Stimulated activated effector memory CD8-positive, alpha-beta T cell treated with anti-CD3 and anti-CD28 coated beads, Interleukin-12 subunit alpha, Interleukin-12 subunit beta, amount 100 ng/mL, for 72 hours (primary cell): ENCODE measurements at regions not wholly inside any gene's neighbourhood (a gene's known extent, or its start where the extent isn't known, plus 50 kb on each side); places are given as distances from the start of the nearest gene placed in this dataset.

Experiments
- ATAC-seq: fragments of 150-1000 bp; cut with Tn5 transposase; 2 replicates; pipeline ENCODE4 v1.10.0; 2021
- DNase-seq, 2 donors: peaks; one replicate each; pipeline ENCODE4 v3.0.0; 2021 to 2022; ENCODE audit warnings: low spot score in 2 of 2
- H3K27ac Mint-ChIP-seq: one replicate; pipeline ENCODE4 v1.8.0; 2022; ENCODE audit warnings: mild to moderate bottlenecking, mixed read lengths
- H3K36me3 Mint-ChIP-seq: one replicate; pipeline ENCODE4 v1.8.0; 2022; ENCODE audit warnings: mild to moderate bottlenecking, mixed read lengths
- H3K4me1 Mint-ChIP-seq: one replicate; pipeline ENCODE4 v1.8.0; 2022; ENCODE audit warnings: mixed read lengths
- H3K4me3 Mint-ChIP-seq: one replicate; pipeline ENCODE4 v1.8.0; 2022; ENCODE audit warnings: mild to moderate bottlenecking, mixed read lengths
- H3K9me3 Mint-ChIP-seq: one replicate; pipeline ENCODE4 v1.8.0; 2022; ENCODE audit warnings: mixed read lengths

DNA sequence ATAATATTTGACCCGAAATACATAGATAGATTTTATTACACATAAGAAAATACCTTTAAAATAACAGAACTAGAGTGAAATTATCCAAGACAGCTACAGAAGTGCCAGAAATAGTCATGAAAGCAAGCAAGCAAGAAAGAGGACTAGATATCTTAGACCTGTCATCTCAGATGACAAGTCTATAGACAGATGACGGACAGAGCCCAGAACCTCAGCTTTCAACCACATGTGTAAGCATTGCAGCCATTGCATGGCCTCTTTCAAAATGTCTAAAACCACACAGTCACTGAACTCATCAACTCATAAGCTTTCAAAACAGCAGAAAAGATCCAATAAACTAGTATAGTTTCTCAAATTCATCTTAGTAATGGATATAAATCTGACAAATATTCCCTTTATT lies 59.8 kb upstream of the FHIT start:
- no peak for DNase-seq
- H3K27ac Mint-ChIP-seq: no peak overlapping the region
- H3K4me1 Mint-ChIP-seq: no peaks in the 10 kb centered on the region
- no peak for ATAC-seq
- H3K4me3 Mint-ChIP-seq: no peak overlapping the region
- H3K9me3 Mint-ChIP-seq: no peaks in the 10 kb centered on the region
- H3K36me3 Mint-ChIP-seq: no peaks in the 10 kb centered on the region

- Mint-ChIP-seq H3K4me1 (no peaks in the 10 kb centered on the region), H3K9me3 (no peaks in the 10 kb centered on the region), H3K27ac (no peak overlapping the region), H3K36me3 (no peaks in the 10 kb centered on the region), H3K4me3 (no peak overlapping the region)
- ATAC-seq: no peak
- DNase-seq: no peak
Observed at GRCh38 chr3:61315871-61316270, 64.6 kb upstream of the FHIT start.

DNA sequence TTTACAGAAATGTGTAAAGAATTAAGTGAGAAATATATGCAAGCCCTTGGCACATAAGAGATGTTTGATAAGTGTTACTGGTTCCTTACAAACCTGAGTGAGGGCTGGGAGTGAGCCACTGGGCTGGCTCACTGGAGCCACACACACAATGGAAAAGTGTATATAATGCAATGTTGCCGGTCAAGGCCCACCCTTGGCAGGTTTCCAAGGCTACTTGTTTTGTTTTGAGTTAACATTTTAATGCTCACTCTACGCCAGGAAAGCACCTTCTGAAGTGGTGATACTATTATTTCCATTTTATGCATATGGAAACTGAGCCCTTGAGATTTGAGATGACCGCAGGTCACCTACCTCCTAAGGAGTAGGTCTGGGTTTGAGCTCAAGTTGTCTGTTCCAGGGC lies 71.8 kb upstream of the FHIT start:
- H3K27ac Mint-ChIP-seq: no peak overlapping the region
- H3K4me3 Mint-ChIP-seq: no peak overlapping the region
- DNase-seq (no peak), ATAC-seq (no peak)
- no peaks in the 10 kb centered on the region for H3K4me1 Mint-ChIP-seq
- H3K36me3 Mint-ChIP-seq: no peaks in the 10 kb centered on the region
- peaks cover 3% of the 10 kb centered on the region for H3K9me3 Mint-ChIP-seq

DNA sequence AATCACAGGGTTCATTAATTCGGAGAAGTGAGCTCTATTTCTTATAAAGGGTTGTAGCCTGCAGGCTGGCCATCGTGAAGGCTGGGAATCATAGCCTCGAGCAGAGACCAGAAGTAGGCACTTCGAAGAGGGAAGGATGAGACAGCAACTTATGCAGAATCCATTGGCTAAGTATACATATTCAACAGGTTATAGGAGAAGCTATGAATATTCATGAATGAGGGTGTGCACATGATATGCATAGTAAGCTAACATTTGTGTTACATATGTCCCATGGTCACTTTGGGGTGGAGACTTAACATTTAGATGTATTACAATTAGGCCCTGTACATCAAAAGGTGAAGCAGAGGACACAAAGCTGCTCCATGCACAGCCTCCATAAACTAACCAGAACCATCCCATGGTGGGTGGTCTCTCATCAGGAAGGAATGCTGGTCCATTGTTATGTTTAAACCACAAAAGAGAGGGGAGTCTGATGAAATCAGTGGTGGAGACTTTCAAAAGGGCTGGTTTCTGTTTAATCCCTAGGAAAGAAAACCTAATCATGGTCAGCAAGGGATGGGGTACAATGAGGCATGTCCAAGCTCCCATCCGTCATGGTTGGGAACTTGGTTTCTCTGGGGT lies 80.8 kb upstream of the FHIT start:
- Mint-ChIP-seq H3K9me3 (no peaks in the 10 kb centered on the region), H3K4me1 (no peaks in the 10 kb centered on the region)
- ATAC-seq: no peak

GRCh38 chr3:61333192-61333961 lies 82.1 kb upstream of the FHIT start:
- H3K4me1 Mint-ChIP-seq: no peaks in the 10 kb centered on the region
- H3K9me3 Mint-ChIP-seq: no peaks in the 10 kb centered on the region
- H3K36me3 Mint-ChIP-seq: no peaks in the 10 kb centered on the region
- DNase-seq (no peak), ATAC-seq (no peak)
- H3K4me3 Mint-ChIP-seq: no peak overlapping the region
- no peak overlapping the region for H3K27ac Mint-ChIP-seq

More for the DNA sequence above, 80.8 kb upstream of the FHIT start:
- no peak overlapping the region for H3K27ac Mint-ChIP-seq
- no peaks in the 10 kb centered on the region for H3K36me3 Mint-ChIP-seq
- H3K4me3 Mint-ChIP-seq: no peak overlapping the region
- DNase-seq: no peak

DNA sequence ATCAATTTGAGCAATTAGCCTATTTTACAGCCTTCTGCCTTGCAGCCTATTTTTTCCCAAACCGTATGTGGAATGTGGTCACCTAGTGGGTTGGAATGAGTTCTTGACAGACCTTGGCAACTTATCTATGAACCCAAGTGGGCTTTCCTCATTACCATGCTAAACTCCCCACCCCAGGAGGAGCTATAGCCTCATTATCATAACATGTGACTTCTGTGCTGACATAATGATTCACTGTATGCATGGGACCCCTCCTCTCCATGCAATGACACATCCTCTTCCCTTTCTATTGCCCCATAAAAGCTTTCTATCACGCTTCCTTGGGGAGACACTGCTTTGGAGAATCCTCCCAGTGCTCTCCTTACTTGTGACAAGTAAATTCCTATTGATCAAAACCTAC lies 83.5 kb upstream of the FHIT start:
- Mint-ChIP-seq H3K36me3 (no peaks in the 10 kb centered on the region), H3K4me1 (no peaks in the 10 kb centered on the region), H3K9me3 (no peaks in the 10 kb centered on the region), H3K27ac (no peak overlapping the region), H3K4me3 (no peak overlapping the region)
- no peak for ATAC-seq
- DNase-seq: no peak

DNA sequence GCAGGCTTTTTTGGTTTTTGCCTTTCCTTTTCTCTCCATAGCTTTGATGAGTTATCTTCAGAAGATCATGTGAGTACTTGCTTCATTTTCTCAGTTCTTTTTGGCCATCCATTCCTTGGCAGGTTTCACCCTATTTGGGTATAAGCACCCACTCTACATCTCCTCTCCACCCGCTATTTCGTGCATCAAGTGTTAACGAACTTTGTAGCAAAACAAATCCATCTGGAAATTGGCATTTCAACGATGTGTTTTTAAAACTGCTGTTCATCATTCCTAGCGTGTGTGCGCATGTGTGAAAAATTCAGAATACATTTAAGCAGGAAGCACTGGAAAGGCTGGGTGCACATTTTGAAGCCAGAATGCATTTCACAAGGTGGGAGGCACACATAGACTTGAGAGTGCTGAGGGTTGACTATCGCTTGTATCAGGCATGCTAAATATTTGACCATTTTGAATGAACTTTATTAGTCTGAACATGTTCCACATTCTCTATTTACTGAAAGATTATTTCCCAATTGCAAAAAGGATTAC lies 89.7 kb upstream of the FHIT start:
- DNase-seq (no peak), ATAC-seq (no peak)
- Mint-ChIP-seq H3K4me3 (no peak overlapping the region), H3K4me1 (no peaks in the 10 kb centered on the region), H3K27ac (no peak overlapping the region), H3K9me3 (no peaks in the 10 kb centered on the region), H3K36me3 (no peaks in the 10 kb centered on the region)

GRCh38 chr3:61343543-61343942 lies 92.3 kb upstream of the FHIT start:
- no peaks in the 10 kb centered on the region for H3K4me1 Mint-ChIP-seq
- H3K27ac Mint-ChIP-seq: no peak overlapping the region
- H3K9me3 Mint-ChIP-seq: no peaks in the 10 kb centered on the region
- H3K36me3 Mint-ChIP-seq: no peaks in the 10 kb centered on the region
- ATAC-seq: no peak
- H3K4me3 Mint-ChIP-seq: no peak overlapping the region
- DNase-seq: no peak

DNA sequence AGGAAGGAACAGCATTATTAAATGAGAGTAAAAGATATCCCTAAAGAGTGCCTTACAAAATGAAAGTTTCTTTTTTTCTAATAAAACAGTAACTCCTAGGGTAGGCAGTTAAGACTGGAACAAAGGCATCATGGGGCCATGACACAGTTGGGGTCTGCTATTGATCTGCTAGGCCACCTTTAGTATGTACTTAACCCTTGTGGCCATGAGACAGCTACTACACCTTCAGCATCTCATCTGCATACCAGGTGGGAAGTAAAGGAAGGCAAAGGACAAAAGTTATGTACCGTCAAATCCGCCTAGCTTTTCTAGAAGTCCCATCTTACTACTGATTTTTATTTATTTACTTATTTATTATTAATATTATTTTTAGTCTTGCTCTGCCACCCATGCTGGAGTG lies 93.8 kb upstream of the FHIT start:
- no peaks in the 10 kb centered on the region for H3K4me1 Mint-ChIP-seq
- no peak for DNase-seq
- no peaks in the 10 kb centered on the region for H3K36me3 Mint-ChIP-seq
- no peak overlapping the region for H3K27ac Mint-ChIP-seq
- no peak overlapping the region for H3K4me3 Mint-ChIP-seq
- no peaks in the 10 kb centered on the region for H3K9me3 Mint-ChIP-seq
- ATAC-seq: no peak

DNA sequence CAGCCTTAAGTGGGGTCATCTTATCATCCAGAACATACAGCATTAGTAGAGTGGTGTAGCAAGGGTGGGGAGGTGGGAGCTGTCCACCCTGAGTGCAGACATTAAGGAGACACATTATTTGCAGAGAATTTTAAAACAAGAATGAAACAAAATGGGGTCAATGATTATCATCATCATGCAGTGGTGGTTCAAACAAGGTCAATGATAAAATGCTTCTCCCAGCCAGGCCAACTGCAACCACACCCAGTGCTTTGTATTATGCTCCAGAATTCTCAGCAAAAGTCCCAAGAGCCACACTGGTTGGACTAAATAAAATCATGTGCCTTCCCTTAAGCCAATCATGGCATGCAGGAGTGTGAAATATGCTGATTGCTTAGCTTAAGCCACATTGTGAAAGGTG lies 96.7 kb upstream of the FHIT start:
- no peak for ATAC-seq
- no peaks in the 10 kb centered on the region for H3K4me1 Mint-ChIP-seq
- H3K36me3 Mint-ChIP-seq: no peaks in the 10 kb centered on the region
- H3K4me3 Mint-ChIP-seq: no peak overlapping the region
- DNase-seq: no peak
- no peaks in the 10 kb centered on the region for H3K9me3 Mint-ChIP-seq
- no peak overlapping the region for H3K27ac Mint-ChIP-seq

DNA sequence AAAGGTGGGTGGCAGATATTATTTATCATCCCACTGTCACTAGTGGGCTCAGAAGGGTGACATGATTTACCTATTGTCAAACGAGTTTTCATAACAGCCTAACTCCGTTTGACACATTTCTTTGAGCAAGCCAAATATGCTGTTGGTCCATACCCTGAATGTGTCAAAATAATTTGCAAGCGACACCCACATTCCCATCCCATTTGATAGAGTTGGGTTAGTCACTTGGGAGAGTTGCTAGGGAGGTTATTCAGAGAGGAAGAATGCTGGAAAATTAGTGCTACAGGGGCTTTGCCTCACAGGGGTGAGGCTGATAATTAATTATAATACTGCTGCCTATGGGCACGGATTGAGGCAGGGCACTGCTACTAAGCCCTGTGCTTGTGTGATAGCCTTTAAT lies 98.5 kb upstream of the FHIT start:
- H3K9me3 Mint-ChIP-seq: no peaks in the 10 kb centered on the region
- no peak overlapping the region for H3K27ac Mint-ChIP-seq
- no peaks in the 10 kb centered on the region for H3K36me3 Mint-ChIP-seq
- DNase-seq: no peak
- H3K4me1 Mint-ChIP-seq: no peaks in the 10 kb centered on the region
- no peak for ATAC-seq
- H3K4me3 Mint-ChIP-seq: no peak overlapping the region

GRCh38 chr3:61350782-61351309 lies 99.6 kb upstream of the FHIT start:
- DNase-seq: no peak
- Mint-ChIP-seq H3K9me3 (no peaks in the 10 kb centered on the region), H3K4me3 (no peak overlapping the region), H3K36me3 (no peaks in the 10 kb centered on the region), H3K27ac (no peak overlapping the region), H3K4me1 (no peaks in the 10 kb centered on the region)
- ATAC-seq: no peak

DNA sequence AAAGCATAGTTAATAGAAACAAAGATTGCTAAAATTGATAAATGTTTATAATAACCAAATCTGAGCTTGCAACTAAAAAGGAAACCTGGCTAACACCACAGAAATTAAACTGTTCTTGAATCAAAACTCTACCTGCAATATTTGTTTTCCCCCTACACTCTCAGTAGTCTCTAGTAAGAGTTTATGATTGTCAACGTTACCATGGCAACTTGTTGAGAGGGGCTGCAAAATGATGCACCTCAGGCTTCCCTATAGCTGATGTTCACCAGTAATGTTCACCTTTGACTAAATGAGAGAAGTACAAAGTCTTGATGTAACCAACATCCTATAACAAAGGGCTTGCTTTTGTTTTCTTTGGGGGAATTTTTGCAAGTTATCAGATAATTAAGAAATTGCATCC lies 101.1 kb upstream of the FHIT start:
- no peaks in the 10 kb centered on the region for H3K36me3 Mint-ChIP-seq
- no peaks in the 10 kb centered on the region for H3K9me3 Mint-ChIP-seq
- no peaks in the 10 kb centered on the region for H3K4me1 Mint-ChIP-seq
- ATAC-seq: no peak
- no peak overlapping the region for H3K4me3 Mint-ChIP-seq
- no peak for DNase-seq
- no peak overlapping the region for H3K27ac Mint-ChIP-seq

DNA sequence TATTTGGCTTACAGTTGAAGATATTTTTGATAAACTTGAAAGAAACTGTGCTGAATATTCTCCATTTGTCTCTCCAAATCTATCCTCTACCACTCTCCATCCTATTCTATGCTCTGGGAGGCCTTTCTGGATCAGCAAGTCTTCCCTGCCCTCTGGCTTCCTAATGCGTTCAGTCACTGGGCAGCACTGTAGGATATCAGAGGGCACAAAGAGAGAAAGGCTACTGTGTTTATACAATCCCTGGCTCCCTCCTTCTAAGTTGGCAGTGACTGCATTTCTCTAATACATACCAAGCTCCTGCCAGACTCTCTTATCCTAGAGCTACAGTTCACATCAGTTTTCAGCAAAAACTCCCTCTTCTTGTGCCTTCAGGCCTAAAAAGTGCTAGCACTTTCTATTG lies 102.1 kb upstream of the FHIT start:
- Mint-ChIP-seq H3K4me1 (no peaks in the 10 kb centered on the region), H3K4me3 (no peak overlapping the region), H3K36me3 (no peaks in the 10 kb centered on the region), H3K27ac (no peak overlapping the region), H3K9me3 (no peaks in the 10 kb centered on the region)
- no peak for ATAC-seq
- no peak for DNase-seq

DNA sequence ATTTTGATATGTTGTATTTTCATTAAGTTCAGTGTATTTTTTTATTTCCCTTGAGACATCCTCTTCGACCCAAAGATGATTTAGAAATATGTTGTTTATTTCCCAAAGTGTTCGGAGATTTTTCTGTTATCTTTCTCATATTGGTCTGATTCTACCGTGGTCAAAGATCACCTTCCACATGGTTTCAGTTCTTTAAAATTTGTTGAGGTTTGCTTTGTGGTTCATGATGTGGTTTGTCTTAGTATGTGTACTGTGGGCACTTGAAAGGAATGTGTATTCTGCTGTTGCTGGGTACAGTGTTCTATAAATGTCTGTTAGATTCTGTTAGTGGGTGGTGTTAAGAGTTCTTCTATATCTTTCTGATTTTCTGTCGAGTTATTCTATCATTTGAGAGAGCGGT lies 103.4 kb upstream of the FHIT start:
- ATAC-seq: no peak
- Mint-ChIP-seq H3K27ac (no peak overlapping the region), H3K4me3 (no peak overlapping the region), H3K4me1 (no peaks in the 10 kb centered on the region), H3K9me3 (no peaks in the 10 kb centered on the region), H3K36me3 (no peaks in the 10 kb centered on the region)
- no peak for DNase-seq

- Mint-ChIP-seq H3K9me3 (no peaks in the 10 kb centered on the region), H3K36me3 (no peaks in the 10 kb centered on the region), H3K4me3 (no peak overlapping the region), H3K27ac (no peak overlapping the region), H3K4me1 (no peaks in the 10 kb centered on the region)
- DNase-seq (no peak), ATAC-seq (no peak)
Observed at GRCh38 chr3:61356685-61357084, 105.4 kb upstream of the FHIT start.
